ENCODE measurements at regions not wholly inside any gene's neighbourhood (a gene's known extent, or its start where the extent isn't known, plus 50 kb on each side); places are given as distances from the start of the nearest gene placed in this dataset.

DNA sequence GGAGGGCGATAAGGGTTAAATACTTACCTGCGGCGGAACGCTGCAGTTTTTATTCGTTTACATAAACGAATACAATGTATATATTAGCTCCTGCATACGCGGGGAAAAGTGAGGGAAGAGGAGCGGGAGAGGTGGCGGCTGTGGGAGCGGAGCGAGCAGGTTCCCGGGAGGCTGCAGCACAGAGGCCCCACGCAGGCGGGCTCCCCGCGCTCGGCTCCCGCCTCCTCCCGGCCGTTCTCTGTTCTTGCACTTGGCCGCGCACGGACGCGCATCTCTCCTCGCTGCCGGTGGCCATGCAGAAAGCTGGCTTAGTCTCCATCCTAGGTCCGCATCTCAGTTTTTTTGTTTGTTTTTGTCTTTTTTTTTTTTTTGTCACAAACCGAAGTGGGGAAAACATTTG is 340.4 kb upstream of the FAT1 start:
- no peak for DNase-seq (ENCODE audit: low read depth)
- no peak overlapping the region for H3K4me3 ChIP-seq (ENCODE audit: low read depth, low read length)

GRCh38 chr4:187065396-187065795 is 341.7 kb upstream of the FAT1 start:
- DNase-seq (ENCODE audit: low read depth), result no peak
- TF ChIP-seq, protein P1, sequence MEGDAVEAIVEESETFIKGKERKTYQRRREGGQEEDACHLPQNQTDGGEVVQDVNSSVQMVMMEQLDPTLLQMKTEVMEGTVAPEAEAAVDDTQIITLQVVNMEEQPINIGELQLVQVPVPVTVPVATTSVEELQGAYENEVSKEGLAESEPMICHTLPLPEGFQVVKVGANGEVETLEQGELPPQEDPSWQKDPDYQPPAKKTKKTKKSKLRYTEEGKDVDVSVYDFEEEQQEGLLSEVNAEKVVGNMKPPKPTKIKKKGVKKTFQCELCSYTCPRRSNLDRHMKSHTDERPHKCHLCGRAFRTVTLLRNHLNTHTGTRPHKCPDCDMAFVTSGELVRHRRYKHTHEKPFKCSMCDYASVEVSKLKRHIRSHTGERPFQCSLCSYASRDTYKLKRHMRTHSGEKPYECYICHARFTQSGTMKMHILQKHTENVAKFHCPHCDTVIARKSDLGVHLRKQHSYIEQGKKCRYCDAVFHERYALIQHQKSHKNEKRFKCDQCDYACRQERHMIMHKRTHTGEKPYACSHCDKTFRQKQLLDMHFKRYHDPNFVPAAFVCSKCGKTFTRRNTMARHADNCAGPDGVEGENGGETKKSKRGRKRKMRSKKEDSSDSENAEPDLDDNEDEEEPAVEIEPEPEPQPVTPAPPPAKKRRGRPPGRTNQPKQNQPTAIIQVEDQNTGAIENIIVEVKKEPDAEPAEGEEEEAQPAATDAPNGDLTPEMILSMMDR (IDR thresholded peaks at IDR 0.05; ENCODE audit: low read depth, low read length, missing control alignments), result no peak

More for the DNA sequence above, 340.4 kb upstream of the FAT1 start:
- TF ChIP-seq, protein P1 (IDR thresholded peaks at IDR 0.05; ENCODE audit: low read depth, low read length, missing control alignments), result no peak

DNA sequence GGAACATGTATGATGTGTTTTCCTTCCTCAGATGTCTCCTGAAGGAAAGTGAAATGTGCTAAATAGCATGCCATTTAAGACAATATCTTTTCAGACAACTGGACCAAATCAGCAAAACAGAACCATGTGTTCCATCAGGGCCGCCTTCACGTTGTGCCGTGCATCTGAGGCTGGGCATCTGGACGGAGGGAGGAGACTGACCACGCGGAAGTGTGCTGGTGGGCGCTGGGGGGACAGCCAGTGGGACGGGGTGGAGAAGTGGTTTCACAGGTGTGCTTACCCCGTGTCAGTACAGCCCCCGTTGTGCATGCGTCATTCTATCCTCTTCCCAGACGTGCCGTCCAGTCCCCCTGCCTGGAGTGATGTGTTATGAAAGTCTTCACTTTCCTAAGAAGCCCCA is 342.1 kb upstream of the FAT1 start:
- no peak for DNase-seq (ENCODE audit: low read depth)
- no peak overlapping the region for H3K4me3 ChIP-seq (ENCODE audit: low read depth, low read length)
- TF ChIP-seq, protein P1 (IDR thresholded peaks at IDR 0.05; ENCODE audit: low read depth, low read length, missing control alignments), result no peak

More at GRCh38 chr4:187065396-187065795, 341.7 kb upstream of the FAT1 start:
- H3K4me3 ChIP-seq (ENCODE audit: low read depth, low read length), result no peak overlapping the region

DNA sequence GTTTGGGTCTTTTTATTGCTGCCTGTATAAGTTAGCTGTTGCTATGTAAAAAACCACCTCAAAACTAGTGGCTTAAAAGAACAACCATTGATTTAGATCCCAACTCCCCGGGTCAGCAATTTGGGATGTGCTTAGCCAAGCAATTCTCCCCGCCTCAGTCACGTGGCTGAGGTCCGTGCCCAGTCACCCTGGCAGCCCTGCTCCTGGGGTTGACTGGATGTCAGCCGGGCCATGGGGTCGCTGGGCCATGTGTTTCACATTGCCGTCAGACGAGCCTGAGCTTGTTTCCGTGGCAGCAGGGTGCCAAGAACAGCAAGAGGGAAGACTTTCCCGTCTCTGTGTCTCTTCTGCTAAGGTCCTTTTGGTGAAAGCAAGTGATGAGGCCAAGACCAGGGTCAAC is 345.7 kb upstream of the FAT1 start:
- TF ChIP-seq, protein P1 (IDR thresholded peaks at IDR 0.05; ENCODE audit: low read depth, low read length, missing control alignments), result no peak
- no peak for DNase-seq (ENCODE audit: low read depth)
- no peak overlapping the region for H3K4me3 ChIP-seq (ENCODE audit: low read depth, low read length)

DNA sequence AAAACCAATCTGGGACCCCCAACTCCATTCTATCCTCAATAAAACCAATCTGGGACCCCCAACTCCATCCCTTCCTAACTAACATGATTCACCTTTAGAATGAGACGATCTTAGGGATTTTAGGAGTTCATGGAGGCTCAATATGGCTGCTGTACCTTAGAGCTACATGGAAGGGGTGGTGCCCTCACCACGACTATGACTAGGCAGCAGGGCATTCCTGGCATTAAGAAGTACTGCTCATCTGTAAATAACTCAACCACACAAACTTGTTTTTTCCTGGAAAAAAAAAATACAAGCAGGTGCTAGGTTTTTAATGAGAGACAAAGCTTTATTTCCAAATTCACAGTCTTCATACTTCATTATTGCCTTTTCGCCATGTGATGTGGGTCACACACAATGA is 346.5 kb upstream of the FAT1 start:
- DNase-seq (ENCODE audit: low read depth), result no peak
- H3K4me3 ChIP-seq (ENCODE audit: low read depth, low read length), result no peak overlapping the region
- TF ChIP-seq, protein P1 (IDR thresholded peaks at IDR 0.05; ENCODE audit: low read depth, low read length, missing control alignments), result no peak

DNA sequence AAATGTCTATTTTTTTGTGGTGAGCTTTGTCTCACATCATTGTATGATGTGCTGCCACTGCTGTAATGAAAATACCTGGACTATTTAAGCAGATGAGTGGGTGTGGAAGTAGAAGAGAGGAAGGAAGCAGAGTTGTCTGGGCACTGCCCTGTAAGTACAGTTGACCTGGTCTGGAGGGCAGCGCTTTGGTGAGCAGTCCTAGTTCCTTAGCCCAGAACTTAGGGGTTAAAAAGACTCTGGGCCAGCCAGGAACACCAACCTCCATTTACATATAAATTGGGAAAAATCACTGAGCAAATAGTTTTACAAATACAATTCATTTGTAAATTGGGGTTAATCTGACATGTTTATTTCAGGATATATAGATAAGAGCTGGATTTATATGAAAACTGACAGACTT is 347.1 kb upstream of the FAT1 start:
- DNase-seq (ENCODE audit: low read depth), result no peak

More for the DNA sequence above, 347.1 kb upstream of the FAT1 start:
- H3K4me3 ChIP-seq (ENCODE audit: low read depth, low read length), result no peak overlapping the region
- TF ChIP-seq, protein P1 (IDR thresholded peaks at IDR 0.05; ENCODE audit: low read depth, low read length, missing control alignments), result no peak
